IMR-90 (cell line): ENCODE measurements at regions not wholly inside any gene's neighbourhood (a gene's known extent, or its start where the extent isn't known, plus 50 kb on each side); places are given as distances from the start of the nearest gene placed in this dataset.

Source experiments
- CEBPB ChIP-seq: IDR thresholded peaks from 2 replicates; pipeline ENCODE4 v1.6.1; 2012; ENCODE audit warnings: low read depth, low read length, improper control_type of control experiment
- CHD1 ChIP-seq: IDR thresholded peaks from 2 replicates; pipeline ENCODE4 v1.6.1; 2012; ENCODE audit warnings: low read depth, low read length, improper control_type of control experiment
- MAFK ChIP-seq: IDR thresholded peaks from 2 replicates; pipeline ENCODE4 v1.6.1; 2012; ENCODE audit warnings: low read depth, low read length, improper control_type of control experiment
- MAZ ChIP-seq: IDR thresholded peaks from 2 replicates; pipeline ENCODE4 v1.6.1; 2012; ENCODE audit warnings: low read depth, mild to moderate bottlenecking, low read length, improper control_type of control experiment, moderate library complexity, borderline replicate concordance
- MXI1 ChIP-seq: IDR thresholded peaks from 2 replicates; pipeline ENCODE4 v1.6.1; 2012; ENCODE audit warnings: low read depth, mild to moderate bottlenecking, low read length, moderate library complexity, borderline replicate concordance
- POLR2A ChIP-seq: IDR thresholded peaks from 2 replicates; pipeline ENCODE4 v1.6.1; 2012; ENCODE audit warnings: mild to moderate bottlenecking, low read depth, low read length
- RAD21 ChIP-seq: IDR thresholded peaks from 2 replicates; pipeline ENCODE4 v1.6.1; 2012; ENCODE audit warnings: low read length, improper control_type of control experiment
- RCOR1 ChIP-seq: IDR thresholded peaks from 2 replicates; pipeline ENCODE4 v1.6.1; 2012; ENCODE audit warnings: mild to moderate bottlenecking, low read length, improper control_type of control experiment; ENCODE audit not compliant: insufficient replicate concordance
- RFX5 ChIP-seq: IDR thresholded peaks from 2 replicates; pipeline ENCODE4 v1.8.0; 2012; ENCODE audit warnings: low read depth, mild to moderate bottlenecking, low read length, moderate library complexity
- SMC3 ChIP-seq: fragments of 150-350 bp; IDR thresholded peaks from 2 replicates; pipeline ENCODE4 v1.6.1; 2016; ENCODE audit warnings: low read depth, mild to moderate bottlenecking, antibody characterized with exemption, low read length, moderate library complexity
- TF ChIP-seq, protein P1 (sequence below): conservative IDR thresholded peaks from 2 replicates; pipeline ENCODE4 v1.5.1; 2012; ENCODE audit warnings: mild to moderate bottlenecking, low read depth, low read length, improper control_type of control experiment
- TF ChIP-seq, protein P2 (sequence below): fragments of 150-350 bp; IDR thresholded peaks from 2 replicates; pipeline ENCODE4 v1.6.1; 2016; ENCODE audit warnings: low read depth, mild to moderate bottlenecking, low read length, moderate library complexity, borderline replicate concordance

DNA sequence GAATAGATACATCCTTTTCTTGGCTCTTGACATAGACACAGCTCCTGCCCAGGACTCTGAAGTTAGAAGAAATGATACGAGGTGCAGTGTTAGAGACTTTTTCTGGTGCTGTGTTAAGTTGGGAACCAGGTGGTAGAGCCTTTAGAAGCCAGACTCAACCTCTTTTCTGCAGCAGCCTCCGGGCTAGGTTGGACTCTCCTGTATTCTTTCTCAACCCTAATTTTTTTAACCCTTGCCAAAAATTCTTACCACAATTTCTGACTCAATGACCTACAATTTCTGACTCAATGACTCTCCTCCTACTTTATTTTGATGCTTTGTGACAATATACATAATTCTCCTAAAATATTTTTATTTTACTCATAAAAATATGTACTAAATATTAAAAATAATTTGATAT, 127.4 kb upstream of the PRL start:
- TF ChIP-seq, protein P1, sequence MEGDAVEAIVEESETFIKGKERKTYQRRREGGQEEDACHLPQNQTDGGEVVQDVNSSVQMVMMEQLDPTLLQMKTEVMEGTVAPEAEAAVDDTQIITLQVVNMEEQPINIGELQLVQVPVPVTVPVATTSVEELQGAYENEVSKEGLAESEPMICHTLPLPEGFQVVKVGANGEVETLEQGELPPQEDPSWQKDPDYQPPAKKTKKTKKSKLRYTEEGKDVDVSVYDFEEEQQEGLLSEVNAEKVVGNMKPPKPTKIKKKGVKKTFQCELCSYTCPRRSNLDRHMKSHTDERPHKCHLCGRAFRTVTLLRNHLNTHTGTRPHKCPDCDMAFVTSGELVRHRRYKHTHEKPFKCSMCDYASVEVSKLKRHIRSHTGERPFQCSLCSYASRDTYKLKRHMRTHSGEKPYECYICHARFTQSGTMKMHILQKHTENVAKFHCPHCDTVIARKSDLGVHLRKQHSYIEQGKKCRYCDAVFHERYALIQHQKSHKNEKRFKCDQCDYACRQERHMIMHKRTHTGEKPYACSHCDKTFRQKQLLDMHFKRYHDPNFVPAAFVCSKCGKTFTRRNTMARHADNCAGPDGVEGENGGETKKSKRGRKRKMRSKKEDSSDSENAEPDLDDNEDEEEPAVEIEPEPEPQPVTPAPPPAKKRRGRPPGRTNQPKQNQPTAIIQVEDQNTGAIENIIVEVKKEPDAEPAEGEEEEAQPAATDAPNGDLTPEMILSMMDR = no peak
- no peak for TF ChIP-seq MXI1
- no peak for TF ChIP-seq RCOR1
- no peak for TF ChIP-seq POLR2A
- TF ChIP-seq RAD21 = no peak
- TF ChIP-seq MAZ = no peak
- TF ChIP-seq, protein P2, sequence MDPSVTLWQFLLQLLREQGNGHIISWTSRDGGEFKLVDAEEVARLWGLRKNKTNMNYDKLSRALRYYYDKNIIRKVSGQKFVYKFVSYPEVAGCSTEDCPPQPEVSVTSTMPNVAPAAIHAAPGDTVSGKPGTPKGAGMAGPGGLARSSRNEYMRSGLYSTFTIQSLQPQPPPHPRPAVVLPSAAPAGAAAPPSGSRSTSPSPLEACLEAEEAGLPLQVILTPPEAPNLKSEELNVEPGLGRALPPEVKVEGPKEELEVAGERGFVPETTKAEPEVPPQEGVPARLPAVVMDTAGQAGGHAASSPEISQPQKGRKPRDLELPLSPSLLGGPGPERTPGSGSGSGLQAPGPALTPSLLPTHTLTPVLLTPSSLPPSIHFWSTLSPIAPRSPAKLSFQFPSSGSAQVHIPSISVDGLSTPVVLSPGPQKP = no peak
- TF ChIP-seq SMC3 = no peak
- no peak for TF ChIP-seq MAFK
- no peak for TF ChIP-seq RFX5
- TF ChIP-seq CHD1 = no peak
- no peak for TF ChIP-seq CEBPB
